ENCODE measurements at regions not wholly inside any gene's neighbourhood (a gene's known extent, or its start where the extent isn't known, plus 50 kb on each side); places are given as distances from the start of the nearest gene placed in this dataset.

- TF ChIP-seq CTCF (optimal IDR thresholded peaks at IDR 0.05 in 1 of 3, IDR thresholded peaks at IDR 0.05 in 1 of 3, conservative IDR thresholded peaks at IDR 0.05 in 1 of 3; ENCODE audit: extremely low read depth in 1 of 3, insufficient read depth in 2 of 3, low read length in 3 of 3) (no peak), EZH2 (IDR thresholded peaks at IDR 0.05; ENCODE audit: low read length) (no peak)
Observed at GRCh38 chr15:62352817-62353216, 187.7 kb upstream of the C2CD4B start.

Data from keratinocyte (primary cell).